Uterus (tissue), 2 donors: ENCODE measurements at regions not wholly inside any gene's neighbourhood (a gene's known extent, or its start where the extent isn't known, plus 50 kb on each side); places are given as distances from the start of the nearest gene placed in this dataset.

ENCODE experiments used
- POLR2A ChIP-seq, 2 donors: fragments of 450-650 bp; IDR thresholded peaks; one replicate each; pipeline ENCODE4 v1.6.1; 2016; ENCODE audit warnings: antibody characterized with exemption in 2 of 2, mild to moderate bottlenecking in 1 of 2, moderate library complexity in 1 of 2
- TF ChIP-seq, protein P1 (sequence below), 4 experiments: fragments of 200-600 bp in 2 of 4; fragments of 450-650 bp in 2 of 4; sonication (generic) in 2 of 4; IDR thresholded peaks; one replicate each; pipeline ENCODE4 v1.5.1; 2016 to 2019; ENCODE audit warnings: antibody characterized with exemption in 4 of 4, mild to moderate bottlenecking in 2 of 4, moderate library complexity in 1 of 4

GRCh38 chr6:14286144-14286543, 168.6 kb downstream of the CD83 start:
- TF ChIP-seq, protein P1, sequence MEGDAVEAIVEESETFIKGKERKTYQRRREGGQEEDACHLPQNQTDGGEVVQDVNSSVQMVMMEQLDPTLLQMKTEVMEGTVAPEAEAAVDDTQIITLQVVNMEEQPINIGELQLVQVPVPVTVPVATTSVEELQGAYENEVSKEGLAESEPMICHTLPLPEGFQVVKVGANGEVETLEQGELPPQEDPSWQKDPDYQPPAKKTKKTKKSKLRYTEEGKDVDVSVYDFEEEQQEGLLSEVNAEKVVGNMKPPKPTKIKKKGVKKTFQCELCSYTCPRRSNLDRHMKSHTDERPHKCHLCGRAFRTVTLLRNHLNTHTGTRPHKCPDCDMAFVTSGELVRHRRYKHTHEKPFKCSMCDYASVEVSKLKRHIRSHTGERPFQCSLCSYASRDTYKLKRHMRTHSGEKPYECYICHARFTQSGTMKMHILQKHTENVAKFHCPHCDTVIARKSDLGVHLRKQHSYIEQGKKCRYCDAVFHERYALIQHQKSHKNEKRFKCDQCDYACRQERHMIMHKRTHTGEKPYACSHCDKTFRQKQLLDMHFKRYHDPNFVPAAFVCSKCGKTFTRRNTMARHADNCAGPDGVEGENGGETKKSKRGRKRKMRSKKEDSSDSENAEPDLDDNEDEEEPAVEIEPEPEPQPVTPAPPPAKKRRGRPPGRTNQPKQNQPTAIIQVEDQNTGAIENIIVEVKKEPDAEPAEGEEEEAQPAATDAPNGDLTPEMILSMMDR (IDR thresholded peaks at IDR 0.05), result no peak
- no peak for TF ChIP-seq POLR2A (IDR thresholded peaks at IDR 0.05)
